ENCODE measurements at regions not wholly inside any gene's neighbourhood (a gene's known extent, or its start where the extent isn't known, plus 50 kb on each side); places are given as distances from the start of the nearest gene placed in this dataset.

- TF ChIP-seq CTCF (IDR thresholded peaks at IDR 0.05; ENCODE audit: low read length, missing control alignments), result no peak
- no peak overlapping the region for H3K4me3 ChIP-seq (replicated peaks; ENCODE audit: low read depth, low read length)
- DNase-seq (ENCODE audit: low read depth), result no peak
These were observed 1086.0 kb downstream of the SORCS3 start for GRCh38 chr10:105727131-105727530.

- no peak for DNase-seq (ENCODE audit: low read depth)
- TF ChIP-seq CTCF (IDR thresholded peaks at IDR 0.05; ENCODE audit: low read length, missing control alignments), result no peak
- no peak overlapping the region for H3K4me3 ChIP-seq (replicated peaks; ENCODE audit: low read depth, low read length)
These were observed 1085.1 kb downstream of the SORCS3 start for GRCh38 chr10:105726149-105726548.

- no peak overlapping the region for H3K4me3 ChIP-seq (replicated peaks; ENCODE audit: low read depth, low read length)
- no peak for DNase-seq (ENCODE audit: low read depth)
- no peak for TF ChIP-seq CTCF (IDR thresholded peaks at IDR 0.05; ENCODE audit: low read length, missing control alignments)
These were observed 1083.9 kb downstream of the SORCS3 start for GRCh38 chr10:105725007-105725406.

- no peak for TF ChIP-seq CTCF (IDR thresholded peaks at IDR 0.05; ENCODE audit: low read length, missing control alignments)
- no peak for DNase-seq (ENCODE audit: low read depth)
- H3K4me3 ChIP-seq (replicated peaks; ENCODE audit: low read depth, low read length), result no peak overlapping the region
These were observed 1077.3 kb downstream of the SORCS3 start for GRCh38 chr10:105718207-105718995.

GRCh38 chr10:105714728-105715127, 1073.6 kb downstream of the SORCS3 start:
- TF ChIP-seq CTCF (IDR thresholded peaks at IDR 0.05; ENCODE audit: low read length, missing control alignments), result no peak
- no peak overlapping the region for H3K4me3 ChIP-seq (replicated peaks; ENCODE audit: low read depth, low read length)
- DNase-seq (ENCODE audit: low read depth), result no peak

GRCh38 chr10:105707603-105708002, 1066.5 kb downstream of the SORCS3 start:
- no peak overlapping the region for H3K4me3 ChIP-seq (replicated peaks; ENCODE audit: low read depth, low read length)
- no peak for DNase-seq (ENCODE audit: low read depth)
- no peak for TF ChIP-seq CTCF (IDR thresholded peaks at IDR 0.05; ENCODE audit: low read length, missing control alignments)
